OCI-LY3 (cell line): ENCODE measurements at regions not wholly inside any gene's neighbourhood (a gene's known extent, or its start where the extent isn't known, plus 50 kb on each side); places are given as distances from the start of the nearest gene placed in this dataset.

Experiments used
- H2AFZ ChIP-seq: fragments of 200-600, 300-600 bp; shearing (Covaris generic); 2 replicates; pipeline ENCODE4 v1.6.0; 2014; ENCODE audit warnings: antibody characterized with exemption, low read depth, low read length
- H3K27ac ChIP-seq: fragments of 200-600, 300-600 bp; sonication (generic); 2 replicates; pipeline ENCODE4 v1.5.1; 2014; ENCODE audit warnings: mild to moderate bottlenecking, low read length, moderate library complexity, mixed read lengths
- H3K27me3 ChIP-seq: fragments of 200-600, 300-600 bp; sonication (generic); 2 replicates; pipeline ENCODE4 v1.6.1; 2014; ENCODE audit warnings: low read depth, low read length, mixed read lengths
- H3K36me3 ChIP-seq: fragments of 200-600, 300-600 bp; sonication (generic); replicated peaks from 2 replicates; pipeline ENCODE3; 2014; ENCODE audit warnings: low read depth, low read length, mixed read lengths
- H3K4me1 ChIP-seq: fragments of 300-600, 200-600 bp; sonication (generic); 2 replicates; pipeline ENCODE4 v1.6.1; 2014; ENCODE audit warnings: low read length, mixed read lengths
- H3K4me2 ChIP-seq: fragments of 200-600, 300-600 bp; sonication (generic); 2 replicates; pipeline ENCODE4 v1.6.1; 2014; ENCODE audit warnings: low read length, mixed read lengths
- H3K4me3 ChIP-seq: fragments of 300-600, 200-600 bp; sonication (generic); 2 replicates; pipeline ENCODE4 v1.5.1; 2014; ENCODE audit warnings: antibody characterized with exemption, mild to moderate bottlenecking, low read length, moderate library complexity
- H3K79me2 ChIP-seq: fragments of 300-600, 200-600 bp; shearing (Covaris generic); 2 replicates; pipeline ENCODE4 v1.6.1; 2014; ENCODE audit warnings: mild to moderate bottlenecking, low read length, mixed read lengths
- H3K9ac ChIP-seq: fragments of 300-600, 200-600 bp; shearing (Covaris generic); 2 replicates; pipeline ENCODE4 v1.6.0; 2014; ENCODE audit warnings: mild to moderate bottlenecking, low read length, moderate library complexity
- H3K9me3 ChIP-seq: fragments of 200-600, 300-600 bp; shearing (Covaris generic); 2 replicates; pipeline ENCODE4 v1.6.1; 2014; ENCODE audit warnings: low read length, mixed read lengths; ENCODE audit not compliant: insufficient read depth
- H4K20me1 ChIP-seq: fragments of 200-600, 300-600 bp; sonication (generic); 2 replicates; pipeline ENCODE4 v1.6.1; 2016; ENCODE audit warnings: low read length, mixed read lengths; ENCODE audit not compliant: insufficient read depth
- EZH2phosphoT487 ChIP-seq: fragments of 200-600 bp; shearing (Covaris generic); IDR thresholded peaks from 2 replicates; pipeline ENCODE4 v1.6.1; 2018; ENCODE audit warnings: antibody characterized with exemption, mixed run types, low read depth
- TF ChIP-seq, protein P1 (sequence below): fragments of 200-600, 300-600 bp; sonication (generic); IDR thresholded peaks from 2 replicates; pipeline ENCODE4 v1.5.1; 2014; ENCODE audit warnings: antibody characterized with exemption, low read length, low read depth

GRCh38 chr5:4226565-4226964 is 630.9 kb downstream of the IRX1 start:
- H3K27ac ChIP-seq, result no peak overlapping the region
- no peaks in the 10 kb centered on the region for H3K9me3 ChIP-seq
- no peaks in the 10 kb centered on the region for H3K4me1 ChIP-seq
- H3K27me3 ChIP-seq, result no peaks in the 10 kb centered on the region
- no peak overlapping the region for H3K9ac ChIP-seq
- H2AFZ ChIP-seq, result no peak overlapping the region
- H3K4me3 ChIP-seq, result no peak overlapping the region
- no peaks in the 10 kb centered on the region for H3K79me2 ChIP-seq
- H3K4me2 ChIP-seq, result no peak overlapping the region
- H3K36me3 ChIP-seq, result no peaks in the 10 kb centered on the region
- TF ChIP-seq EZH2phosphoT487, result no peak
- TF ChIP-seq, protein P1, sequence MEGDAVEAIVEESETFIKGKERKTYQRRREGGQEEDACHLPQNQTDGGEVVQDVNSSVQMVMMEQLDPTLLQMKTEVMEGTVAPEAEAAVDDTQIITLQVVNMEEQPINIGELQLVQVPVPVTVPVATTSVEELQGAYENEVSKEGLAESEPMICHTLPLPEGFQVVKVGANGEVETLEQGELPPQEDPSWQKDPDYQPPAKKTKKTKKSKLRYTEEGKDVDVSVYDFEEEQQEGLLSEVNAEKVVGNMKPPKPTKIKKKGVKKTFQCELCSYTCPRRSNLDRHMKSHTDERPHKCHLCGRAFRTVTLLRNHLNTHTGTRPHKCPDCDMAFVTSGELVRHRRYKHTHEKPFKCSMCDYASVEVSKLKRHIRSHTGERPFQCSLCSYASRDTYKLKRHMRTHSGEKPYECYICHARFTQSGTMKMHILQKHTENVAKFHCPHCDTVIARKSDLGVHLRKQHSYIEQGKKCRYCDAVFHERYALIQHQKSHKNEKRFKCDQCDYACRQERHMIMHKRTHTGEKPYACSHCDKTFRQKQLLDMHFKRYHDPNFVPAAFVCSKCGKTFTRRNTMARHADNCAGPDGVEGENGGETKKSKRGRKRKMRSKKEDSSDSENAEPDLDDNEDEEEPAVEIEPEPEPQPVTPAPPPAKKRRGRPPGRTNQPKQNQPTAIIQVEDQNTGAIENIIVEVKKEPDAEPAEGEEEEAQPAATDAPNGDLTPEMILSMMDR, result no peak
- H4K20me1 ChIP-seq, result no peaks in the 10 kb centered on the region

- no peaks in the 10 kb centered on the region for H3K9me3 ChIP-seq
- no peak overlapping the region for H3K27ac ChIP-seq
- no peaks in the 10 kb centered on the region for H4K20me1 ChIP-seq
- no peak overlapping the region for H3K9ac ChIP-seq
- no peak for TF ChIP-seq EZH2phosphoT487
- TF ChIP-seq, protein P1, result no peak
- no peaks in the 10 kb centered on the region for H3K27me3 ChIP-seq
- H3K4me1 ChIP-seq, result no peaks in the 10 kb centered on the region
- H3K4me3 ChIP-seq, result no peak overlapping the region
- H3K79me2 ChIP-seq, result no peaks in the 10 kb centered on the region
- no peak overlapping the region for H2AFZ ChIP-seq
- H3K4me2 ChIP-seq, result no peak overlapping the region
- H3K36me3 ChIP-seq, result no peaks in the 10 kb centered on the region
Observed at GRCh38 chr5:4228708-4229107, 633.1 kb downstream of the IRX1 start.

- Histone ChIP-seq H3K4me2 (no peak overlapping the region), H3K27me3 (no peaks in the 10 kb centered on the region), H3K9ac (no peak overlapping the region), H4K20me1 (no peaks in the 10 kb centered on the region), H2AFZ (no peak overlapping the region), H3K4me3 (no peak overlapping the region), H3K36me3 (no peaks in the 10 kb centered on the region), H3K79me2 (no peaks in the 10 kb centered on the region), H3K4me1 (no peaks in the 10 kb centered on the region), H3K27ac (no peak overlapping the region), H3K9me3 (no peaks in the 10 kb centered on the region)
- TF ChIP-seq, protein P1, result no peak
- TF ChIP-seq EZH2phosphoT487, result no peak
Observed at GRCh38 chr5:4229414-4230292, 634.0 kb downstream of the IRX1 start.

DNA sequence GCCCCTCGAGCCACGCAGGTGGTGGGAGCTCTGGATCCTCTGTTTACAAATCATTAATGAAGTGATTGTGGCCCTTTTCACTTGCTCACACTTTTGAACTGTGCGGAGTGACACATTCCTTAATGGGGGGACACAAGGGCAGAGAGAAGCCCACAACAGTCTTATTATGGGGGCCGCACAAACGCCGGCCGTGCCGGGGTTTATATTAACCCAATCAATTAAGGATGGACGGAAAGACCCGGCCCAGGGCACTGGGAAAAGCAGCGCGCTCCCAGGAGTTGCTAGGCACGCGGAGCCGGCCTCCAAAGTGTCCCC is 634.8 kb downstream of the IRX1 start:
- TF ChIP-seq, protein P1, result no peak
- no peak for TF ChIP-seq EZH2phosphoT487
- no peak overlapping the region for H3K4me3 ChIP-seq
- no peak overlapping the region for H2AFZ ChIP-seq
- H3K36me3 ChIP-seq, result no peaks in the 10 kb centered on the region
- no peaks in the 10 kb centered on the region for H3K79me2 ChIP-seq
- H3K27ac ChIP-seq, result no peak overlapping the region
- H4K20me1 ChIP-seq, result no peaks in the 10 kb centered on the region
- H3K9me3 ChIP-seq, result no peaks in the 10 kb centered on the region
- H3K27me3 ChIP-seq, result no peaks in the 10 kb centered on the region
- no peak overlapping the region for H3K9ac ChIP-seq
- no peaks in the 10 kb centered on the region for H3K4me1 ChIP-seq
- no peak overlapping the region for H3K4me2 ChIP-seq
